Psoas muscle (tissue), 7 donors: ENCODE measurements at regions not wholly inside any gene's neighbourhood (a gene's known extent, or its start where the extent isn't known, plus 50 kb on each side); places are given as distances from the start of the nearest gene placed in this dataset.
"Not testable (repeated sequence)": the region's sequence is repeated elsewhere in the genome, so short reads cannot be mapped to it uniquely, and the experiment has no call there.

Experiments
- ATAC-seq, 4 donors: fragments of 200-7000 bp; cut with Tn5 transposase; one replicate each; pipeline ENCODE4 v1.9.1; 2020; ENCODE audit warnings: moderate library complexity in 3 of 4, mild to moderate bottlenecking in 2 of 4
- DNase-seq, 2 donors: peaks; one replicate each; pipeline ENCODE4 v3.0.0-alpha.2; 2020
- H3K27ac ChIP-seq: fragments of 200-600 bp; one replicate; pipeline ENCODE4 v1.8.0; 2022
- H3K27me3 ChIP-seq, 3 donors: fragments of 200-600 bp in 1 of 3; one replicate each; pipeline versions ENCODE4 v1.6.1 to v1.8.0; 2013 to 2022; ENCODE audit warnings: low read length in 2 of 3, mild to moderate bottlenecking in 2 of 3, moderate library complexity in 1 of 3; ENCODE audit not compliant: insufficient read depth in 3 of 3
- H3K36me3 ChIP-seq, 2 donors: fragments of 200-600 bp in 1 of 2; one replicate each; pipeline versions ENCODE4 v1.6.1 to v1.8.0; 2013 to 2022; ENCODE audit warnings: low read depth in 1 of 2, mild to moderate bottlenecking in 1 of 2, moderate library complexity in 1 of 2; ENCODE audit not compliant: insufficient read depth in 1 of 2
- H3K4me1 ChIP-seq: fragments of 200-600 bp; one replicate; pipeline ENCODE4 v1.8.0; 2022
- H3K4me3 ChIP-seq: fragments of 200-600 bp; one replicate; pipeline ENCODE4 v1.8.0; 2022; ENCODE audit warnings: mild to moderate bottlenecking
- H3K9me3 ChIP-seq: fragments of 200-600 bp; one replicate; pipeline ENCODE4 v1.8.0; 2022
- CTCF ChIP-seq: fragments of 200-600 bp; IDR thresholded peaks from one replicate; pipeline ENCODE4 v1.8.0; 2022; ENCODE audit warnings: antibody characterized with exemption
- WGBS, 3 donors: extraction: QIAGEN DNeasy Blood & Tissue Kit; methylation state at CpG; one replicate each; pipeline versions ENCODE4 v1.1.6 to v1.1.7; 2013; 5-methylcytosine and 5-hydroxymethylcytosine counted together
- intact Hi-C, 2 donors: fragments of 100-400 bp; cut with DNase I; formaldehyde crosslinking; loops; one replicate each; pipeline versions ENCODE4 v1.11.0 to v1.14.2; 2022
- donor health status: healthy with polysubstance abuse.
- donor health status: DM: no; HTN: no; CAD: no; lungs with moderate emphysema.
- donor health status: Bipolar disorder and iron deficiency.
- donor health status: healthy.
- donor health status: DM: yes; HTN: yes; CAD: no.
- donor health status: DM: no; HTN: no; CAD: no.
- donor health status: DM: yes; HTN: yes; CAD: no.

GRCh38 chr10:64115908-64116643, 594.9 kb downstream of the REEP3 start:
- Histone ChIP-seq H3K27me3 (no peaks in the 10 kb centered on the region), H3K4me1 (no peaks in the 10 kb centered on the region), H3K27ac (no peak overlapping the region), H3K9me3 (no peaks in the 10 kb centered on the region), H3K36me3 (no peaks in the 10 kb centered on the region), H3K4me3 (no peak overlapping the region)
- DNase-seq (no peak), ATAC-seq (no peak)
- intact Hi-C loops: no loop called here
- no peak for TF ChIP-seq CTCF
- 55 to 62% (median 58%) methylated on average over 4 of the region's 4 CpGs for WGBS, 3 donors

DNA sequence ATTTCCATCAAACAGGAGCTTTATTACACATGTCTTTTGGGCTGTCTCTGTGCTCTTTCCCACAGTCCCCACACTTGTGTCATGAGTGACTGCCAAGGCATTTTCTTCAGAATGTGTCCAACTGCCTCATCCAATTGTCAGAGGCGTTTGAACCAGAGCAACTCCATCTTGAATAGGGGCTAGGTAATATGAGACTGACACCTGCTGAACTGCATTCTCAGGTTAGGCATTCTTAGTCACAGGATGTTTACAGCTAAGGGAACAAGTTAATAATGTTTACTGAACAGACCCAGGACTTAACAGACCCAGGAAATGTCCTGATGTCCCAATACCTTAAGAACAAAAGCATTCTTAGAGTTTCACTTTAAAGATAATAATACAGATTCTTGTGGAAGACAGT, 595.5 kb downstream of the REEP3 start:
- Histone ChIP-seq H3K27ac (no peak overlapping the region), H3K9me3 (no peaks in the 10 kb centered on the region), H3K4me1 (no peaks in the 10 kb centered on the region), H3K4me3 (no peak overlapping the region), H3K36me3 (no peaks in the 10 kb centered on the region), H3K27me3 (no peaks in the 10 kb centered on the region)
- ATAC-seq (no peak), DNase-seq (no peak)
- intact Hi-C loops: no loop called here
- WGBS, 3 donors: 35 to 53% (median 39%) methylated on average over 1 of the region's 1 CpG
- no peak for TF ChIP-seq CTCF

DNA sequence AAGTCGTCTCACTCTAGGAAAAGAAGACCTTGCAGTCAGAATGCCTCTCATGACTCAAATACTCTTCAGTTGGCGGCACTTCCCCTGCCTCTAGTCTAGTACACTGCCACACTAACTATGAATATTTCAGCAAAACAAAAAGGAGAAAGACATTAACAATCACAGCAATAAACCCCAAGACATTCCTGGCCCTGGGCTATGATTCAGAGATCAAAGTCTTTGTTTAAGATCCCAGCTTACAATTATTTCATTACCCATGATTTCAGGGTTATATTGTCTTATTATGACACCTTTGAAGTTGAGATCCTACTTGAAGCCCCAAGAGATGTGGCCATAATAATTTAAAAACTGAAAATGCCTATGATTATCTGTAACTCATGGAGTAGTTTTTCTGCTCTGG, 597.5 kb downstream of the REEP3 start:
- Histone ChIP-seq H3K27me3 (no peaks in the 10 kb centered on the region), H3K27ac (no peak overlapping the region), H3K4me3 (no peak overlapping the region), H3K9me3 (no peaks in the 10 kb centered on the region), H3K36me3 (no peaks in the 10 kb centered on the region), H3K4me1 (no peaks in the 10 kb centered on the region)
- WGBS, 3 donors: 86 to 90% (median 90%) methylated on average over 2 of the region's 2 CpGs
- intact Hi-C loops: no loop called here
- ATAC-seq (no peak), DNase-seq (no peak)
- TF ChIP-seq CTCF: no peak

GRCh38 chr10:64120301-64120980, 599.2 kb downstream of the REEP3 start:
- H3K4me3 ChIP-seq, intact Hi-C loops, H3K4me1 ChIP-seq, DNase-seq, H3K27ac ChIP-seq, H3K36me3 ChIP-seq, H3K9me3 ChIP-seq, H3K27me3 ChIP-seq, ATAC-seq: not testable (repeated sequence)
- WGBS, 3 donors: 89 to 91% (median 91%) methylated on average over 16 to 20 of the region's 23 CpGs

GRCh38 chr10:64130152-64130551, 609.0 kb downstream of the REEP3 start:
- Histone ChIP-seq H3K27ac (no peak overlapping the region), H3K9me3 (no peaks in the 10 kb centered on the region), H3K36me3 (no peaks in the 10 kb centered on the region), H3K4me1 (no peaks in the 10 kb centered on the region), H3K27me3 (no peaks in the 10 kb centered on the region), H3K4me3 (no peak overlapping the region)
- ATAC-seq (no peak), DNase-seq (no peak)
- TF ChIP-seq CTCF: no peak
- 79 to 82% (median 80%) methylated on average over 1 of the region's 1 CpG for WGBS, 3 donors
- intact Hi-C loops: no loop called here
